GM12892 (cell line): ENCODE measurements at regions not wholly inside any gene's neighbourhood (a gene's known extent, or its start where the extent isn't known, plus 50 kb on each side); places are given as distances from the start of the nearest gene placed in this dataset.

Source experiments
- POLR2A ChIP-seq: IDR thresholded peaks from 2 replicates; pipeline ENCODE4 v1.6.1; 2011; ENCODE audit warnings: low read depth, low read length, control low read depth
- POLR2AphosphoS5 ChIP-seq: IDR thresholded peaks from 2 replicates; pipeline ENCODE4 v1.6.1; 2011; ENCODE audit warnings: low read depth, low read length, control low read depth
- TAF1 ChIP-seq: IDR thresholded peaks from 2 replicates; pipeline ENCODE4 v1.6.1; 2011; ENCODE audit warnings: low read depth, mild to moderate bottlenecking, control low read depth, low read length, borderline replicate concordance

DNA sequence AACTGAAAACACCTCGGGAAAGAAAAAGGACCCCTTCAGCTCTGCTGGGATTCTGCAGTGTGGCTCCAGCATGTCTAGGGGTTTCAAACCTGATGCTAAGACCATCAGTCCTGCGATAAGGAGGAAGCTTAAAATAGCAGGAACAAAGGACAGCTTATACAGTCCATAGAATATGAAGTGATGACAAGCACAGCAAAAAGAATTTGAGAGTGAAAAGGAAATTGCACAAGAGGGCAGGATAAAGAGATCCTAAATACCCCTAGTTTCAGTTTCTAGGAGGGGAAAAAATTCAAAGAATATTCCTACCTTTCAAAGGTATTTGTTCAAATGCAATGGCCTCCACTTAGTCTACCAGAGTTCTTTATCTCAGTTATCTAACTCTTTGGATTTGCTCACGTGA, 171.4 kb downstream of the TGFB2 start:
- TF ChIP-seq POLR2A, result no peak
- no peak for TF ChIP-seq POLR2AphosphoS5
- TF ChIP-seq TAF1, result no peak
